ENCODE measurements at regions not wholly inside any gene's neighbourhood (a gene's known extent, or its start where the extent isn't known, plus 50 kb on each side); places are given as distances from the start of the nearest gene placed in this dataset.

- TF ChIP-seq CTCF (IDR thresholded peaks at IDR 0.05), result peak; percentile 12
- H3K27me3 Mint-ChIP-seq (ENCODE audit: low read depth, poor library complexity), result no peaks in the 10 kb centered on the region
- H3K4me3 Mint-ChIP-seq, result no peak overlapping the region
- H3K36me3 Mint-ChIP-seq (ENCODE audit: low read depth), result no peaks in the 10 kb centered on the region
- no peak overlapping the region for H3K27ac Mint-ChIP-seq
- H3K9me3 Mint-ChIP-seq, result peaks cover 4% of the 10 kb centered on the region
- peaks cover 5% of the 10 kb centered on the region for H3K4me1 Mint-ChIP-seq
- no peak for DNase-seq
Measured at GRCh38 chr1:195886000-195886399, 722.2 kb downstream of the KCNT2 start.

- Mint-ChIP-seq H3K4me3 (no peak overlapping the region), H3K27me3 (ENCODE audit: low read depth, poor library complexity) (no peaks in the 10 kb centered on the region), H3K9me3 (peaks cover 6% of the 10 kb centered on the region), H3K27ac (no peak overlapping the region), H3K36me3 (ENCODE audit: low read depth) (no peaks in the 10 kb centered on the region), H3K4me1 (no peaks in the 10 kb centered on the region)
- no peak for TF ChIP-seq CTCF (IDR thresholded peaks at IDR 0.05)
- no peak for DNase-seq
Measured at GRCh38 chr1:195878478-195878877, 729.8 kb downstream of the KCNT2 start.

- H3K4me3 Mint-ChIP-seq, result no peak overlapping the region
Measured at GRCh38 chr1:195876792-195877191, 731.4 kb downstream of the KCNT2 start.

GRCh38 chr1:195872376-195872775, 735.9 kb downstream of the KCNT2 start:
- DNase-seq, result no peak
- Mint-ChIP-seq H3K27me3 (ENCODE audit: low read depth, poor library complexity) (no peaks in the 10 kb centered on the region), H3K36me3 (ENCODE audit: low read depth) (no peaks in the 10 kb centered on the region), H3K9me3 (peaks cover 4% of the 10 kb centered on the region), H3K4me3 (no peak overlapping the region), H3K27ac (no peak overlapping the region), H3K4me1 (no peaks in the 10 kb centered on the region)
- TF ChIP-seq CTCF (IDR thresholded peaks at IDR 0.05), result no peak

More at GRCh38 chr1:195876792-195877191, 731.4 kb downstream of the KCNT2 start:
- no peaks in the 10 kb centered on the region for H3K27me3 Mint-ChIP-seq (ENCODE audit: low read depth, poor library complexity)
- TF ChIP-seq CTCF (IDR thresholded peaks at IDR 0.05), result no peak
- no peaks in the 10 kb centered on the region for H3K36me3 Mint-ChIP-seq (ENCODE audit: low read depth)
- H3K27ac Mint-ChIP-seq, result no peak overlapping the region
- H3K9me3 Mint-ChIP-seq, result peaks cover 4% of the 10 kb centered on the region
- no peaks in the 10 kb centered on the region for H3K4me1 Mint-ChIP-seq
- DNase-seq, result no peak

GRCh38 chr1:195867638-195868037, 740.6 kb downstream of the KCNT2 start:
- no peak for TF ChIP-seq CTCF (IDR thresholded peaks at IDR 0.05)
- Mint-ChIP-seq H3K36me3 (ENCODE audit: low read depth) (no peaks in the 10 kb centered on the region), H3K4me3 (no peak overlapping the region), H3K27me3 (ENCODE audit: low read depth, poor library complexity) (no peaks in the 10 kb centered on the region), H3K4me1 (no peaks in the 10 kb centered on the region), H3K9me3 (no peaks in the 10 kb centered on the region), H3K27ac (no peak overlapping the region)
- no peak for DNase-seq

- no peaks in the 10 kb centered on the region for H3K27me3 Mint-ChIP-seq (ENCODE audit: low read depth, poor library complexity)
- no peak overlapping the region for H3K4me3 Mint-ChIP-seq
- TF ChIP-seq CTCF (IDR thresholded peaks at IDR 0.05), result no peak
- H3K36me3 Mint-ChIP-seq (ENCODE audit: low read depth), result no peaks in the 10 kb centered on the region
- no peaks in the 10 kb centered on the region for H3K9me3 Mint-ChIP-seq
- no peak for DNase-seq
- no peaks in the 10 kb centered on the region for H3K4me1 Mint-ChIP-seq
- no peak overlapping the region for H3K27ac Mint-ChIP-seq
Measured at GRCh38 chr1:195866781-195867222, 741.4 kb downstream of the KCNT2 start.
